ENCODE measurements at regions not wholly inside any gene's neighbourhood (a gene's known extent, or its start where the extent isn't known, plus 50 kb on each side); places are given as distances from the start of the nearest gene placed in this dataset.

GRCh38 chr17:77786740-77787505, 171.6 kb upstream of the TNRC6C start:
- no peak for TF ChIP-seq REST (IDR thresholded peaks at IDR 0.05; ENCODE audit: insufficient read depth in 1 of 2, low read depth in 2 of 2, low read length in 2 of 2)
- no peak for TF ChIP-seq POLR2AphosphoS5 (IDR thresholded peaks at IDR 0.05; ENCODE audit: low read depth, low read length)
- no peak for TF ChIP-seq SIN3A (IDR thresholded peaks at IDR 0.05; ENCODE audit: borderline replicate concordance, insufficient read depth, low read length)
- no peak for TF ChIP-seq FOXP2 (optimal IDR thresholded peaks at IDR 0.05; ENCODE audit: borderline replicate concordance, extremely low read depth, extremely low read length, insufficient read depth)

DNA sequence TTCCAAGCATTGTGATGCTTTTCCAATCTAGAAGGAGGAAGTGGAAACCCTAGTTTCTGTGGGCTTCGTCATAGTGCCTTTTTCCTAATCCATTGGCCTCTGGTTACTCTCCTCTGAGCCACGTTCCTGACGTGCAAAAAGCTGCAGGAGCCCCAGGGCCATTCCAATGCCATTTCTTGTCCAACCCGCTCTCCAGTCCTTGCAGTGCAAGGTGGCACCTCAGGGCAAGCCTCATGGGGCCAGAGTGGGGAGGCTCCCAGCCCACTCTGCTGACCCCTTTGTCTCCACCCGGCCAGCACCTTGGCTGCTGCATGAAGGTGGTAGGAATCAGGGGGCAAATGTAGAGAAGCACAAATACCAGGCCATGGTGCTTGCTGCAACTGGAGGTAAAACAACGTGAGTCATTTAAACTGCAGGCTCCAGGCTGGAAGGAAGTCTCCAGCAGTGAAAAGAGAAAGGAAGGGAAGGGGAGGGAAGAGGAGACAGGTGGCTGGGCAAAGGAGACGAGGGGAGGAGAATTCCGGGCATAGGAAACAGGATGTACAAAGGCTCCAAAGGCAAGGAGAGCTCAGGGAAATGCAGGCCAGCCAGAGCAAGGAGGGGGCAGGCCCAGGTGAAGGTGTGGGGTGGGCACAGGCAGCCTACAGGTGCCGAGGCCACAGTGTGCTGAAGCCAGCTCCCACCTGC, 168.2 kb upstream of the TNRC6C start:
- no peak for TF ChIP-seq POLR2AphosphoS5 (IDR thresholded peaks at IDR 0.05; ENCODE audit: low read depth, low read length)
- TF ChIP-seq FOXP2 (optimal IDR thresholded peaks at IDR 0.05; ENCODE audit: borderline replicate concordance, extremely low read depth, extremely low read length, insufficient read depth) = no peak
- TF ChIP-seq REST (IDR thresholded peaks at IDR 0.05; ENCODE audit: insufficient read depth in 1 of 2, low read depth in 2 of 2, low read length in 2 of 2) = no peak
- no peak for TF ChIP-seq TAF1 (IDR thresholded peaks at IDR 0.05; ENCODE audit: borderline replicate concordance, insufficient read depth, low read length)
- TF ChIP-seq SIN3A (IDR thresholded peaks at IDR 0.05; ENCODE audit: borderline replicate concordance, insufficient read depth, low read length) = no peak

DNA sequence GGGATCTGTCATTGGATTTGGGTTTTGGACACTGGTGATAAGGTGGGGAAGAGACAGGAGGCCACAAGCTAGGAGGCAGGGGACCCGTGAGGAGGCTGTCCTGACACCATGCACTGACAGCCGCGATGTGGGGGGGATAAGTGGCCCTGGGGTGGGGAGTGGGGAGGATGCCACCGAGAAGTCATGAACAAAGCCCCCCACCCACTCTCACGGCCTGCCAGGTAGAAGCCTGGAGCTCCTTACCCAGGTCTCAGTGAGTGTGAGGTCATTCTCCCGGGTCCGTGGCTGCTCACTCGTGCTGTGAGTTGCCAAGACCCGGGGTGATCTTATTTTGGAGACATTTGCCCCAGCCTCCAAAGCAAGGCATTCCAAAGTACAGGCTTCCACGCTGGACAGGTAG, 165.9 kb upstream of the TNRC6C start:
- TF ChIP-seq POLR2AphosphoS5 (IDR thresholded peaks at IDR 0.05; ENCODE audit: low read depth, low read length) = no peak
- TF ChIP-seq REST (IDR thresholded peaks at IDR 0.05; ENCODE audit: insufficient read depth in 1 of 2, low read depth in 2 of 2, low read length in 2 of 2) = no peak
- no peak for TF ChIP-seq FOXP2 (optimal IDR thresholded peaks at IDR 0.05; ENCODE audit: borderline replicate concordance, extremely low read depth, extremely low read length, insufficient read depth)
- TF ChIP-seq TAF1 (IDR thresholded peaks at IDR 0.05; ENCODE audit: borderline replicate concordance, insufficient read depth, low read length) = no peak
- no peak for TF ChIP-seq SIN3A (IDR thresholded peaks at IDR 0.05; ENCODE audit: borderline replicate concordance, insufficient read depth, low read length)

- TF ChIP-seq SIN3A (IDR thresholded peaks at IDR 0.05; ENCODE audit: borderline replicate concordance, insufficient read depth, low read length) (no peak), REST (IDR thresholded peaks at IDR 0.05; ENCODE audit: insufficient read depth in 1 of 2, low read depth in 2 of 2, low read length in 2 of 2) (no peak), POLR2AphosphoS5 (IDR thresholded peaks at IDR 0.05; ENCODE audit: low read depth, low read length) (no peak), FOXP2 (optimal IDR thresholded peaks at IDR 0.05; ENCODE audit: borderline replicate concordance, extremely low read depth, extremely low read length, insufficient read depth) (no peak), TAF1 (IDR thresholded peaks at IDR 0.05; ENCODE audit: borderline replicate concordance, insufficient read depth, low read length) (no peak)
Observed at GRCh38 chr17:77793146-77793970, 165.1 kb upstream of the TNRC6C start.

All from PFSK-1 (cell line).